ENCODE measurements at regions not wholly inside any gene's neighbourhood (a gene's known extent, or its start where the extent isn't known, plus 50 kb on each side); places are given as distances from the start of the nearest gene placed in this dataset.
"Not testable (repeated sequence)": the region's sequence is repeated elsewhere in the genome, so short reads cannot be mapped to it uniquely, and the experiment has no call there.

DNA sequence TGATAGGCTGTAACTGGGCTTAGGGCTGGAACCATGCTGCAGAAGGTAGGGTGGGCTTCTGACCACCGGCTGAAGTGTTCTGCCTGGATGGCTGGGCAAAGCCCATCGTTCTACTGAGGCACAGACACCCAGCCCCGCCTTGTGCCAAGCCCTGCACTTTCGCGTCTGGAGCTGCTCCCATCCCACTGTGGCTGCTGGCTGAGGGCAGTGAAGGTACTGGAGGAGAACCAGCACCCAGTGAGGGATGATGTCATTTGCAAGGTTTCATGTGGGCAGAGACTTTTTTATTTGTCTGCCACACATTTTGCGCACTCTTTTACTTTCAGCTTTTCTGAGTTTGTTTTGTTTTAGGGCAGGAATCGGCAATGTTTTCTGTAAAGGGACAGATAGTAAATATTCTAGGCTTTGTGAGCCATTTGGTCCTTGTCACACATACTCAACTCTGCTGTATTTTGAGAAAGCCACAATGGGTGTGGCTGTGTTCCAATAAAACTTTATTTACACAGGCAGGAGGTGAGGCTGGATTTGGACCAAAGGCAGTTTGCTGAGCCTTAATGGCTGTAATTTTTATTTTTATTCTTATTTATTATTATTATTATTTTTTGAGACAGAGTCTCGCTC, 85.6 kb downstream of the ASB1 start:
- Mint-ChIP-seq H3K4me3 (no peak overlapping the region), H3K36me3 (ENCODE audit: low read depth) (peaks cover 1% of the 10 kb centered on the region), H3K9me3 (peaks cover 10% of the 10 kb centered on the region), H3K27me3 (peaks cover 4% of the 10 kb centered on the region), H3K4me1 (peaks cover 4% of the 10 kb centered on the region), H3K27ac (no peak overlapping the region)
- DNase-seq = no peak
- intact Hi-C loops (cut with micrococcal nuclease) = loop anchor here (10.0 kb wide), 1 partner anchor 272 kb away; no protein-coding TSS in a partner anchor

DNA sequence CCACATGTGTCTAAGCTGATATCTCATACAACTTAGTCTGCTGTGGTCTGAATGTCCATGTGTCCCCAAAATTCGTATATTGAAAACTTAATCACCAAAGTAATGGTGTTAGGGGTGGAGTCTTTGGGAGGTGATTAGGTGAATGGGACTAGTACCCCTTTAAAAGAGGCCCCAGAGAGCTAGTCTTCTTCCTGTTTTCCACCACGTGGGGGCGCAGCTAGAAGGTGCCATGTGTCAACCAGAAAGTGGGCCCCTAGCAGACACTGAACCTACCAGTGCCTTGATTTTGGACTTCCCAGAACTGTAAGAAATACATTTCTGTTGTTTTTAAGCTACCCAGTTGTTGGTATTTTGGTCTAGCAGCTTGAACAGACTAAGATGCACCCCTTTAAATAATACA, 86.6 kb downstream of the ASB1 start:
- peak; percentile 76 for DNase-seq
- Mint-ChIP-seq H3K27ac (no peak overlapping the region), H3K36me3 (ENCODE audit: low read depth) (peaks cover 1% of the 10 kb centered on the region), H3K4me1 (peaks cover 4% of the 10 kb centered on the region), H3K9me3 (peaks cover 15% of the 10 kb centered on the region), H3K27me3 (peaks cover 4% of the 10 kb centered on the region), H3K4me3 (no peak overlapping the region)
- intact Hi-C loops (cut with micrococcal nuclease) = loop anchor here (10.0 kb wide), 1 partner anchor 271 kb away; no protein-coding TSS in a partner anchor

DNA sequence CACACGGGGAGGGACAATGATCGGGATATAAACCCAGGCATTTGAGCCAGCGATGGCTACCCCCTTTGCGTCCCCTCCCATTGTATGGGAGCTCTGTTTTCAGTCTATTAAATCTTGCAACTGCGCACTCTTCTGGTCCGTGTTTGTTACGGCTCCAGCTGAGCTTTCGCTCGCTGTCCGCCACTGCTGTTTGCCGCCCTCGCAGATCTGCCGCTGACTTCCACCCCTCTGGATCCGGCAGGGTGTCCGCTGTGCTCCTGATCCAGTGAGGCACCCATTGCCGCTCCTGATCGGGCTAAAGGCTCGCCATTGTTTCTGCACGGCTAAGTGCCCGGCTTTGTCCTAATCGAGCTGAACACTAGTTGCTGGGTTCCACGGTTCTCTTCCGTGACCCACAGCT, 87.3 kb downstream of the ASB1 start:
- not testable (repeated sequence) for H3K27ac Mint-ChIP-seq; H3K4me1 Mint-ChIP-seq; H3K36me3 Mint-ChIP-seq (ENCODE audit: low read depth); DNase-seq; H3K27me3 Mint-ChIP-seq; H3K4me3 Mint-ChIP-seq
- H3K9me3 Mint-ChIP-seq = peaks cover 15% of the 10 kb centered on the region
- intact Hi-C loops (cut with micrococcal nuclease) = loop anchor here (10.0 kb wide), 1 partner anchor 271 kb away; no protein-coding TSS in a partner anchor

- Mint-ChIP-seq H3K27me3 (peaks cover 4% of the 10 kb centered on the region), H3K4me1 (peaks cover 4% of the 10 kb centered on the region), H3K36me3 (ENCODE audit: low read depth) (peaks cover 3% of the 10 kb centered on the region), H3K9me3 (peaks cover 15% of the 10 kb centered on the region), H3K4me3 (no peak overlapping the region), H3K27ac (no peak overlapping the region)
- intact Hi-C loops (cut with micrococcal nuclease) = loop anchor here (10.0 kb wide), 1 partner anchor 269 kb away; no protein-coding TSS in a partner anchor
- no peak for DNase-seq
Observed at GRCh38 chr2:238515377-238515776, 88.7 kb downstream of the ASB1 start.

DNA sequence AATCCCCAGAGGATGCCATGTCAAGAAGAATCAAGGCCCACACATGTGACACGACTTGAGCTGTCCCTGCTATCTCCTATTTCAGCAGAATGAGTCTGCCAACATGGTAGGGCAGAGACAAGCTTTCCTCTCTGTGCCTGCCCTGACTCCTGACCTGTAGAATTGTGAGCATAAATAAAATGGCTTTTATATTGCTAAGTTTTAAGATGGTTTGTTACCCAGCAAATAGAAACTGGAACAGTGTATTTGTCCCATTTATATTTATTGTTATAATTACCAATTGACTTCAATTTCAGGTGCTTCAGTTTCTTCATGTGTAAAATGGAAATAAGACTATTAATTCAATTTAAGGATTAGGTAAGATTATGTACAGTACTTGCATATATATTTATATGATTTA, 90.5 kb downstream of the ASB1 start:
- DNase-seq = no peak
- no peak overlapping the region for H3K27ac Mint-ChIP-seq
- peaks cover 4% of the 10 kb centered on the region for H3K4me1 Mint-ChIP-seq
- H3K27me3 Mint-ChIP-seq = peaks cover 4% of the 10 kb centered on the region
- H3K9me3 Mint-ChIP-seq = peaks cover 15% of the 10 kb centered on the region
- intact Hi-C loops (cut with micrococcal nuclease) = loop anchor here (10.0 kb wide), 1 partner anchor 268 kb away; no protein-coding TSS in a partner anchor
- H3K36me3 Mint-ChIP-seq (ENCODE audit: low read depth) = peaks cover 3% of the 10 kb centered on the region
- H3K4me3 Mint-ChIP-seq = no peak overlapping the region

- no peak for DNase-seq
- Mint-ChIP-seq H3K4me3 (no peak overlapping the region), H3K27ac (no peak overlapping the region), H3K36me3 (ENCODE audit: low read depth) (peaks cover 3% of the 10 kb centered on the region), H3K27me3 (peaks cover 4% of the 10 kb centered on the region), H3K9me3 (peaks cover 15% of the 10 kb centered on the region), H3K4me1 (peaks cover 4% of the 10 kb centered on the region)
- intact Hi-C loops (cut with micrococcal nuclease) = loop anchor here (10.0 kb wide), 1 partner anchor 267 kb away; no protein-coding TSS in a partner anchor
Observed at GRCh38 chr2:238518172-238518820, 91.6 kb downstream of the ASB1 start.

- Mint-ChIP-seq H3K36me3 (ENCODE audit: low read depth) (peaks cover 3% of the 10 kb centered on the region), H3K4me3 (no peak overlapping the region), H3K9me3 (peaks cover 15% of the 10 kb centered on the region), H3K27me3 (peaks cover 4% of the 10 kb centered on the region), H3K27ac (no peak overlapping the region), H3K4me1 (peaks cover 4% of the 10 kb centered on the region)
- intact Hi-C loops (cut with micrococcal nuclease) = loop anchor here (10.0 kb wide), 1 partner anchor 266 kb away; no protein-coding TSS in a partner anchor
- no peak for DNase-seq
Observed at GRCh38 chr2:238518821-238519186, 92.1 kb downstream of the ASB1 start.

DNA sequence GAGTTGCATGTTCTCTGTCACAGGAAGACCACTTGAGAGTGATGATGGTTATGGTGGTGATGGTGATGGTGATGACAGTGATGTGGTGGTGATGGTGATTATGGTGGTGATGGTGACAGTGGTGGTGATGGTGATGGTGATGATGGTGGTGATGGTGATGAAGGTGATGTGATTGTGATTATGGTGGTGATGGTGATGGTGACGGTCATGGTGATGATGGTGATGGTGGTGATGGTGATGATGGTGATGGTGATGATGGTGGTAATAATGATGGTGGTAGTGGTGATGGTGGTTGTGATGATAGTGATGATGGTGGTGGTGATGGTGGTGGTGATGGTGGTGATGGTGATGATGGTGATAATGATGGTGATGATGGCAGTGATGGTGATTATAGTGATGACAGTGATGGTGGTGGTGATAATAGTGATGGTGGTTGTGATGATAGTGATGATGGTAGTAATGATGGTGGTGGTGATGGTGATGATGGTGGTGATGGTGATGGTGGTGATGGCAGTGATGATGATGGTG, 93.7 kb downstream of the ASB1 start:
- intact Hi-C loops (cut with micrococcal nuclease) = no loop called here
- peaks cover 4% of the 10 kb centered on the region for H3K4me1 Mint-ChIP-seq
- no peak overlapping the region for H3K27ac Mint-ChIP-seq

GRCh38 chr2:238521002-238521401, 94.3 kb downstream of the ASB1 start:
- no peak for DNase-seq
- no peak overlapping the region for H3K4me3 Mint-ChIP-seq
- H3K36me3 Mint-ChIP-seq (ENCODE audit: low read depth) = peaks cover 3% of the 10 kb centered on the region
- no peak overlapping the region for H3K27ac Mint-ChIP-seq
- peaks cover 13% of the 10 kb centered on the region for H3K9me3 Mint-ChIP-seq
- peaks cover 3% of the 10 kb centered on the region for H3K4me1 Mint-ChIP-seq
- H3K27me3 Mint-ChIP-seq = no peaks in the 10 kb centered on the region
- intact Hi-C loops (cut with micrococcal nuclease) = no loop called here

More for the DNA sequence above, 93.7 kb downstream of the ASB1 start:
- peaks cover 15% of the 10 kb centered on the region for H3K9me3 Mint-ChIP-seq
- no peaks in the 10 kb centered on the region for H3K27me3 Mint-ChIP-seq
- H3K36me3 Mint-ChIP-seq (ENCODE audit: low read depth) = peaks cover 3% of the 10 kb centered on the region
- H3K4me3 Mint-ChIP-seq = no peak overlapping the region
- no peak for DNase-seq

GRCh38 chr2:238521870-238522269, 95.1 kb downstream of the ASB1 start:
- peaks cover 2% of the 10 kb centered on the region for H3K27me3 Mint-ChIP-seq
- H3K9me3 Mint-ChIP-seq = peaks cover 5% of the 10 kb centered on the region
- peaks cover 2% of the 10 kb centered on the region for H3K36me3 Mint-ChIP-seq (ENCODE audit: low read depth)
- no peaks in the 10 kb centered on the region for H3K4me1 Mint-ChIP-seq
- no peak for DNase-seq
- intact Hi-C loops (cut with micrococcal nuclease) = no loop called here
- H3K27ac Mint-ChIP-seq = no peak overlapping the region
- H3K4me3 Mint-ChIP-seq = no peak overlapping the region

GRCh38 chr2:238523158-238524110, 96.7 kb downstream of the ASB1 start:
- H3K4me1 Mint-ChIP-seq = no peaks in the 10 kb centered on the region

GRCh38 chr2:238524426-238524983, 97.8 kb downstream of the ASB1 start:
- intact Hi-C loops (cut with micrococcal nuclease) = no loop called here
- Mint-ChIP-seq H3K4me1 (no peaks in the 10 kb centered on the region), H3K4me3 (no peak overlapping the region), H3K27me3 (peaks cover 5% of the 10 kb centered on the region), H3K9me3 (no peaks in the 10 kb centered on the region), H3K36me3 (ENCODE audit: low read depth) (no peaks in the 10 kb centered on the region), H3K27ac (no peak overlapping the region)
- DNase-seq = no peak

More at GRCh38 chr2:238523158-238524110, 96.7 kb downstream of the ASB1 start:
- Mint-ChIP-seq H3K4me3 (no peak overlapping the region), H3K27me3 (peaks cover 5% of the 10 kb centered on the region), H3K27ac (no peak overlapping the region), H3K36me3 (ENCODE audit: low read depth) (peaks cover 2% of the 10 kb centered on the region), H3K9me3 (no peaks in the 10 kb centered on the region)
- no peak for DNase-seq
- intact Hi-C loops (cut with micrococcal nuclease) = no loop called here

GRCh38 chr2:238525990-238526389, 99.3 kb downstream of the ASB1 start:
- intact Hi-C loops (cut with micrococcal nuclease) = no loop called here
- peaks cover 5% of the 10 kb centered on the region for H3K27me3 Mint-ChIP-seq
- H3K4me1 Mint-ChIP-seq = no peaks in the 10 kb centered on the region
- H3K4me3 Mint-ChIP-seq = no peak overlapping the region
- H3K9me3 Mint-ChIP-seq = peaks cover 8% of the 10 kb centered on the region
- no peak for DNase-seq
- H3K36me3 Mint-ChIP-seq (ENCODE audit: low read depth) = no peaks in the 10 kb centered on the region
- H3K27ac Mint-ChIP-seq = no peak overlapping the region
